ENCODE measurements at regions not wholly inside any gene's neighbourhood (a gene's known extent, or its start where the extent isn't known, plus 50 kb on each side); places are given as distances from the start of the nearest gene placed in this dataset.

GRCh38 chr4:131207589-131207988, 1941.5 kb upstream of the PCDH10 start:
- TF ChIP-seq CTCF (IDR thresholded peaks at IDR 0.05) (no peak), ZFX (IDR thresholded peaks at IDR 0.05; ENCODE audit: borderline replicate concordance) (no peak)
